ENCODE measurements at regions not wholly inside any gene's neighbourhood (a gene's known extent, or its start where the extent isn't known, plus 50 kb on each side); places are given as distances from the start of the nearest gene placed in this dataset.

GRCh38 chr10:11679946-11680345, 62.2 kb upstream of the ECHDC3 start:
- intact Hi-C loops (cut with micrococcal nuclease; ENCODE audit: unreplicated experiment): no loop called here
- ChIA-PET POLR2A (ENCODE audit: unreplicated experiment) (no interaction called here), CTCF (no interaction called here)
- H3K27me3 ChIP-seq (ENCODE audit: insufficient read depth, low read depth): no peaks in the 10 kb centered on the region
- no peak for DNase-seq
- H3K4me2 ChIP-seq: no peak overlapping the region
- peaks cover 11% of the 10 kb centered on the region for H3F3A ChIP-seq (ENCODE audit: insufficient read depth, low read depth)
- H3K27ac ChIP-seq: no peak overlapping the region
- no peaks in the 10 kb centered on the region for H3K36me3 ChIP-seq (ENCODE audit: low read depth)
- H2AFZ ChIP-seq: no peak overlapping the region
- H4K20me1 ChIP-seq (ENCODE audit: insufficient read depth): no peaks in the 10 kb centered on the region
- H3K9me3 ChIP-seq (ENCODE audit: insufficient read depth, low read depth): no peaks in the 10 kb centered on the region
- no peaks in the 10 kb centered on the region for H3K79me2 ChIP-seq (ENCODE audit: low read depth)
- H3K9me2 ChIP-seq (ENCODE audit: insufficient read depth): no peaks in the 10 kb centered on the region
- no peak overlapping the region for H3K4me3 ChIP-seq
- H3K4me1 ChIP-seq (replicated peaks; ENCODE audit: insufficient read depth): peaks cover 13% of the 10 kb centered on the region
- no TSS peak for BruUV-seq (replicated peaks)
- no peak for TF ChIP-seq CTCF (conservative IDR thresholded peaks at IDR 0.05)
- no peak for TF ChIP-seq EZH2 (IDR thresholded peaks at IDR 0.05; ENCODE audit: low read depth)

- no TSS peak for BruUV-seq (replicated peaks)
- peak in 1 of 2 experiments; percentile 45 for DNase-seq
- ChIA-PET POLR2A (ENCODE audit: unreplicated experiment) (no interaction called here), CTCF (interaction anchor here (0.7 kb wide), 1 partner anchor 917 kb away, joined by 15 read pairs; no protein-coding TSS in a partner anchor)
- Histone ChIP-seq H3K4me3 (no peak overlapping the region), H2AFZ (no peak overlapping the region), H4K20me1 (ENCODE audit: insufficient read depth) (no peaks in the 10 kb centered on the region), H3K9me2 (ENCODE audit: insufficient read depth) (no peaks in the 10 kb centered on the region), H3K4me1 (replicated peaks; ENCODE audit: insufficient read depth) (no peaks in the 10 kb centered on the region), H3K27ac (no peak overlapping the region), H3K36me3 (ENCODE audit: low read depth) (no peaks in the 10 kb centered on the region), H3K27me3 (ENCODE audit: insufficient read depth, low read depth) (no peaks in the 10 kb centered on the region), H3F3A (ENCODE audit: insufficient read depth, low read depth) (no peaks in the 10 kb centered on the region), H3K4me2 (no peak overlapping the region), H3K9me3 (ENCODE audit: insufficient read depth, low read depth) (no peaks in the 10 kb centered on the region), H3K79me2 (ENCODE audit: low read depth) (no peaks in the 10 kb centered on the region)
- intact Hi-C loops (cut with micrococcal nuclease; ENCODE audit: unreplicated experiment): no loop called here
- TF ChIP-seq CTCF (conservative IDR thresholded peaks at IDR 0.05) (no peak), EZH2 (IDR thresholded peaks at IDR 0.05; ENCODE audit: low read depth) (no peak)
These were observed 63.9 kb upstream of the ECHDC3 start for GRCh38 chr10:11678074-11678793.

GRCh38 chr10:11677480-11677879, 64.7 kb upstream of the ECHDC3 start:
- ChIA-PET CTCF (no interaction called here), POLR2A (ENCODE audit: unreplicated experiment) (no interaction called here)
- H3K27me3 ChIP-seq (ENCODE audit: insufficient read depth, low read depth): no peaks in the 10 kb centered on the region
- intact Hi-C loops (cut with micrococcal nuclease; ENCODE audit: unreplicated experiment): no loop called here
- H3K4me1 ChIP-seq (replicated peaks; ENCODE audit: insufficient read depth): no peaks in the 10 kb centered on the region
- no peak overlapping the region for H2AFZ ChIP-seq
- H3F3A ChIP-seq (ENCODE audit: insufficient read depth, low read depth): no peaks in the 10 kb centered on the region
- H4K20me1 ChIP-seq (ENCODE audit: insufficient read depth): no peaks in the 10 kb centered on the region
- BruUV-seq (replicated peaks): no TSS peak
- no peak overlapping the region for H3K4me2 ChIP-seq
- H3K9me3 ChIP-seq (ENCODE audit: insufficient read depth, low read depth): no peaks in the 10 kb centered on the region
- TF ChIP-seq CTCF (conservative IDR thresholded peaks at IDR 0.05) (no peak), EZH2 (IDR thresholded peaks at IDR 0.05; ENCODE audit: low read depth) (no peak)
- H3K27ac ChIP-seq: no peak overlapping the region
- DNase-seq: no peak
- no peaks in the 10 kb centered on the region for H3K36me3 ChIP-seq (ENCODE audit: low read depth)
- no peaks in the 10 kb centered on the region for H3K79me2 ChIP-seq (ENCODE audit: low read depth)
- no peak overlapping the region for H3K4me3 ChIP-seq
- no peaks in the 10 kb centered on the region for H3K9me2 ChIP-seq (ENCODE audit: insufficient read depth)
